ENCODE measurements at regions not wholly inside any gene's neighbourhood (a gene's known extent, or its start where the extent isn't known, plus 50 kb on each side); places are given as distances from the start of the nearest gene placed in this dataset.

GRCh38 chr18:34055227-34055626, 169.5 kb downstream of the NOL4 start:
- Histone ChIP-seq H3K9ac (ENCODE audit: low read length) (no peak overlapping the region), H3K4me1 (ENCODE audit: low read length) (no peaks in the 10 kb centered on the region), H3F3A (ENCODE audit: insufficient read depth, low read length) (no peaks in the 10 kb centered on the region), H4K20me1 (ENCODE audit: insufficient read depth, low read length) (no peaks in the 10 kb centered on the region), H3K27me3 (replicated peaks; ENCODE audit: insufficient read depth, low read length) (no peaks in the 10 kb centered on the region; the same call in 1 of the 2 replicates), H3K4me3 (ENCODE audit: low read length) (no peak overlapping the region), H2AFZ (ENCODE audit: low read length) (no peak overlapping the region), H3K9me2 (replicated peaks; ENCODE audit: insufficient read depth, low read length) (no peaks in the 10 kb centered on the region), H3K27ac (ENCODE audit: low read length) (no peak overlapping the region), H3K36me3 (replicated peaks; ENCODE audit: insufficient read depth, low read length) (no peaks in the 10 kb centered on the region), H3K9me3 (replicated peaks; ENCODE audit: insufficient read depth, low read length) (no peaks in the 10 kb centered on the region), H3K4me2 (ENCODE audit: low read depth, low read length) (no peak overlapping the region), H3K79me2 (ENCODE audit: low read length) (no peaks in the 10 kb centered on the region)
- TF ChIP-seq EZH2 (optimal IDR thresholded peaks at IDR 0.05; ENCODE audit: low read depth, low read length) (no peak), CTCF (IDR thresholded peaks at IDR 0.05; ENCODE audit: low read length) (no peak), EZH2phosphoT487 (IDR thresholded peaks at IDR 0.05; ENCODE audit: low read length) (no peak)
- no peak for DNase-seq

- no peaks in the 10 kb centered on the region; the same call in 1 of the 2 replicates for H3K9me3 ChIP-seq (replicated peaks; ENCODE audit: insufficient read depth, low read length)
- no peak for DNase-seq
- no peak for TF ChIP-seq CTCF (IDR thresholded peaks at IDR 0.05; ENCODE audit: low read length)
- TF ChIP-seq EZH2 (optimal IDR thresholded peaks at IDR 0.05; ENCODE audit: low read depth, low read length), result no peak
- no peak for TF ChIP-seq EZH2phosphoT487 (IDR thresholded peaks at IDR 0.05; ENCODE audit: low read length)
Observed at GRCh38 chr18:34050661-34051060, 174.1 kb downstream of the NOL4 start.

GRCh38 chr18:34049511-34049910, 175.2 kb downstream of the NOL4 start:
- H3K4me3 ChIP-seq (ENCODE audit: low read length), result no peak overlapping the region
- H3K9ac ChIP-seq (ENCODE audit: low read length), result no peak overlapping the region
- no peak overlapping the region for H3K27ac ChIP-seq (ENCODE audit: low read length)
- DNase-seq, result no peak
- H3K4me2 ChIP-seq (ENCODE audit: low read depth, low read length), result no peak overlapping the region
- H3K9me3 ChIP-seq (replicated peaks; ENCODE audit: insufficient read depth, low read length), result no peaks in the 10 kb centered on the region; the same call in 1 of the 2 replicates
- no peak overlapping the region for H2AFZ ChIP-seq (ENCODE audit: low read length)
- no peaks in the 10 kb centered on the region for H3K36me3 ChIP-seq (replicated peaks; ENCODE audit: insufficient read depth, low read length)
- H3K4me1 ChIP-seq (ENCODE audit: low read length), result no peaks in the 10 kb centered on the region
- H3K9me2 ChIP-seq (replicated peaks; ENCODE audit: insufficient read depth, low read length), result no peaks in the 10 kb centered on the region
- no peaks in the 10 kb centered on the region for H3F3A ChIP-seq (ENCODE audit: insufficient read depth, low read length)
- H3K27me3 ChIP-seq (replicated peaks; ENCODE audit: insufficient read depth, low read length), result no peaks in the 10 kb centered on the region; the same call in 1 of the 2 replicates
- H4K20me1 ChIP-seq (ENCODE audit: insufficient read depth, low read length), result no peaks in the 10 kb centered on the region
- no peaks in the 10 kb centered on the region for H3K79me2 ChIP-seq (ENCODE audit: low read length)
- TF ChIP-seq EZH2 (optimal IDR thresholded peaks at IDR 0.05; ENCODE audit: low read depth, low read length), result no peak
- TF ChIP-seq CTCF (IDR thresholded peaks at IDR 0.05; ENCODE audit: low read length), result no peak
- no peak for TF ChIP-seq EZH2phosphoT487 (IDR thresholded peaks at IDR 0.05; ENCODE audit: low read length)

More at GRCh38 chr18:34050661-34051060, 174.1 kb downstream of the NOL4 start:
- H3K9ac ChIP-seq (ENCODE audit: low read length), result no peak overlapping the region
- H3K36me3 ChIP-seq (replicated peaks; ENCODE audit: insufficient read depth, low read length), result no peaks in the 10 kb centered on the region
- H3K4me3 ChIP-seq (ENCODE audit: low read length), result no peak overlapping the region
- no peak overlapping the region for H3K27ac ChIP-seq (ENCODE audit: low read length)
- H3K9me2 ChIP-seq (replicated peaks; ENCODE audit: insufficient read depth, low read length), result no peaks in the 10 kb centered on the region
- H3K79me2 ChIP-seq (ENCODE audit: low read length), result no peaks in the 10 kb centered on the region
- no peaks in the 10 kb centered on the region for H3K4me1 ChIP-seq (ENCODE audit: low read length)
- H2AFZ ChIP-seq (ENCODE audit: low read length), result no peak overlapping the region
- no peaks in the 10 kb centered on the region for H3F3A ChIP-seq (ENCODE audit: insufficient read depth, low read length)
- no peak overlapping the region for H3K4me2 ChIP-seq (ENCODE audit: low read depth, low read length)
- H4K20me1 ChIP-seq (ENCODE audit: insufficient read depth, low read length), result no peaks in the 10 kb centered on the region
- no peaks in the 10 kb centered on the region; the same call in 1 of the 2 replicates for H3K27me3 ChIP-seq (replicated peaks; ENCODE audit: insufficient read depth, low read length)
